Coronary artery (tissue), 2 donors: ENCODE measurements at regions not wholly inside any gene's neighbourhood (a gene's known extent, or its start where the extent isn't known, plus 50 kb on each side); places are given as distances from the start of the nearest gene placed in this dataset.

ENCODE experiments used
- DNase-seq: peaks from one replicate; pipeline ENCODE4 v3.0.0-alpha.2; 2017; ENCODE audit warnings: low spot score
- H3K27ac ChIP-seq, 2 donors: fragments of 200-600 bp; sonication (generic); one replicate each; pipeline ENCODE4 v1.5.1; 2016 to 2019
- H3K4me3 ChIP-seq: fragments of 200-600 bp; sonication (generic); 2 replicates; pipeline ENCODE4 v1.5.1; 2016; ENCODE audit warnings: mild to moderate bottlenecking, moderate library complexity
- CTCF ChIP-seq: fragments of 200-600 bp; sonication (generic); IDR thresholded peaks from one replicate; pipeline ENCODE4 v1.5.1; 2019; ENCODE audit warnings: antibody characterized with exemption

GRCh38 chr6:153856929-153857376, 182.1 kb upstream of the OPRM1 start:
- DNase-seq = no peak
- no peak for TF ChIP-seq CTCF
- no peak overlapping the region for H3K27ac ChIP-seq
- no peak overlapping the region for H3K4me3 ChIP-seq

GRCh38 chr6:153852481-153852880, 186.6 kb upstream of the OPRM1 start:
- Histone ChIP-seq H3K27ac (no peak overlapping the region), H3K4me3 (no peak overlapping the region)
- DNase-seq = no peak
- no peak for TF ChIP-seq CTCF

GRCh38 chr6:153852034-153852433, 187.0 kb upstream of the OPRM1 start:
- TF ChIP-seq CTCF = no peak
- Histone ChIP-seq H3K27ac (no peak overlapping the region), H3K4me3 (no peak overlapping the region)
- DNase-seq = no peak

GRCh38 chr6:153849072-153849779, 189.8 kb upstream of the OPRM1 start:
- Histone ChIP-seq H3K27ac (no peak overlapping the region), H3K4me3 (no peak overlapping the region)
- TF ChIP-seq CTCF = no peak
- DNase-seq = no peak

- Histone ChIP-seq H3K27ac (no peak overlapping the region), H3K4me3 (no peak overlapping the region)
- DNase-seq = no peak
- TF ChIP-seq CTCF = no peak
Observed at GRCh38 chr6:153843420-153843819, 195.6 kb upstream of the OPRM1 start.

GRCh38 chr6:153842491-153842890, 196.5 kb upstream of the OPRM1 start:
- no peak for DNase-seq
- Histone ChIP-seq H3K27ac (no peak overlapping the region), H3K4me3 (no peak overlapping the region)
- TF ChIP-seq CTCF = no peak
